SK-N-DZ (cell line): ENCODE measurements at regions not wholly inside any gene's neighbourhood (a gene's known extent, or its start where the extent isn't known, plus 50 kb on each side); places are given as distances from the start of the nearest gene placed in this dataset.
"Not testable (repeated sequence)": the region's sequence is repeated elsewhere in the genome, so short reads cannot be mapped to it uniquely, and the experiment has no call there.

Experiments used
- DNase-seq: peaks from one replicate; pipeline ENCODE4 v3.0.0-alpha.2; 2015; ENCODE audit warnings: low spot score

GRCh38 chr21:39083377-39084008 is 99.8 kb downstream of the PSMG1 start:
- DNase-seq: no peak

- no peak for DNase-seq
These were observed 100.4 kb downstream of the PSMG1 start for GRCh38 chr21:39082656-39083376.

- DNase-seq: no peak
These were observed 102.9 kb downstream of the PSMG1 start for GRCh38 chr21:39080366-39080765.

- DNase-seq: no peak
These were observed 103.6 kb downstream of the PSMG1 start for GRCh38 chr21:39079617-39080016.

GRCh38 chr21:39078322-39079065 is 104.8 kb downstream of the PSMG1 start:
- DNase-seq: no peak

GRCh38 chr21:39077876-39078275 is 105.4 kb downstream of the PSMG1 start:
- no peak for DNase-seq

- no peak for DNase-seq
These were observed 108.7 kb downstream of the PSMG1 start for GRCh38 chr21:39074508-39074907.

GRCh38 chr21:39073717-39074116 is 109.5 kb downstream of the PSMG1 start:
- DNase-seq: peak; percentile 59

GRCh38 chr21:39073063-39073462 is 110.2 kb downstream of the PSMG1 start:
- DNase-seq: no peak

- DNase-seq: no peak
These were observed 110.8 kb downstream of the PSMG1 start for GRCh38 chr21:39072468-39072867.

GRCh38 chr21:39071623-39072214 is 111.5 kb downstream of the PSMG1 start:
- DNase-seq: no peak

GRCh38 chr21:39069856-39070255 is 113.4 kb downstream of the PSMG1 start:
- DNase-seq: not testable (repeated sequence)

GRCh38 chr21:39066829-39067780 is 116.1 kb downstream of the PSMG1 start:
- no peak for DNase-seq

- no peak for DNase-seq
These were observed 117.3 kb downstream of the PSMG1 start for GRCh38 chr21:39065917-39066316.

GRCh38 chr21:39064325-39065012 is 118.8 kb downstream of the PSMG1 start:
- no peak for DNase-seq

GRCh38 chr21:39063517-39063916 is 119.7 kb downstream of the PSMG1 start:
- DNase-seq: no peak

- DNase-seq: no peak
These were observed 121.1 kb downstream of the PSMG1 start for GRCh38 chr21:39062196-39062595.

GRCh38 chr21:39061766-39062165 is 121.5 kb downstream of the PSMG1 start:
- peak; percentile 11 for DNase-seq

GRCh38 chr21:39060485-39061083 is 122.7 kb downstream of the PSMG1 start:
- DNase-seq: no peak

GRCh38 chr21:39057121-39057520 is 126.1 kb downstream of the PSMG1 start:
- DNase-seq: no peak
